Activated naive CD8-positive, alpha-beta T cell treated with anti-CD3 and anti-CD28 coated beads for 36 hours (primary cell): ENCODE measurements at regions not wholly inside any gene's neighbourhood (a gene's known extent, or its start where the extent isn't known, plus 50 kb on each side); places are given as distances from the start of the nearest gene placed in this dataset.
"Not testable (repeated sequence)": the region's sequence is repeated elsewhere in the genome, so short reads cannot be mapped to it uniquely, and the experiment has no call there.

Source experiments
- DNase-seq: peaks from one replicate; pipeline ENCODE4 v3.0.0; 2021
- H3K27ac Mint-ChIP-seq: one replicate; pipeline ENCODE4 v1.8.0; 2022; ENCODE audit warnings: mild to moderate bottlenecking, moderate library complexity, mixed read lengths
- H3K27me3 Mint-ChIP-seq: one replicate; pipeline ENCODE4 v1.8.0; 2022; ENCODE audit warnings: mild to moderate bottlenecking, mixed read lengths
- H3K36me3 Mint-ChIP-seq: one replicate; pipeline ENCODE4 v1.8.0; 2021; ENCODE audit warnings: mild to moderate bottlenecking, mixed read lengths
- H3K4me1 Mint-ChIP-seq: one replicate; pipeline ENCODE4 v1.8.0; 2021; ENCODE audit warnings: mixed read lengths
- H3K4me3 Mint-ChIP-seq: one replicate; pipeline ENCODE4 v1.8.0; 2022; ENCODE audit warnings: mild to moderate bottlenecking, moderate library complexity, mixed read lengths
- H3K9me3 Mint-ChIP-seq: one replicate; pipeline ENCODE4 v1.8.0; 2022; ENCODE audit warnings: mixed read lengths

DNA sequence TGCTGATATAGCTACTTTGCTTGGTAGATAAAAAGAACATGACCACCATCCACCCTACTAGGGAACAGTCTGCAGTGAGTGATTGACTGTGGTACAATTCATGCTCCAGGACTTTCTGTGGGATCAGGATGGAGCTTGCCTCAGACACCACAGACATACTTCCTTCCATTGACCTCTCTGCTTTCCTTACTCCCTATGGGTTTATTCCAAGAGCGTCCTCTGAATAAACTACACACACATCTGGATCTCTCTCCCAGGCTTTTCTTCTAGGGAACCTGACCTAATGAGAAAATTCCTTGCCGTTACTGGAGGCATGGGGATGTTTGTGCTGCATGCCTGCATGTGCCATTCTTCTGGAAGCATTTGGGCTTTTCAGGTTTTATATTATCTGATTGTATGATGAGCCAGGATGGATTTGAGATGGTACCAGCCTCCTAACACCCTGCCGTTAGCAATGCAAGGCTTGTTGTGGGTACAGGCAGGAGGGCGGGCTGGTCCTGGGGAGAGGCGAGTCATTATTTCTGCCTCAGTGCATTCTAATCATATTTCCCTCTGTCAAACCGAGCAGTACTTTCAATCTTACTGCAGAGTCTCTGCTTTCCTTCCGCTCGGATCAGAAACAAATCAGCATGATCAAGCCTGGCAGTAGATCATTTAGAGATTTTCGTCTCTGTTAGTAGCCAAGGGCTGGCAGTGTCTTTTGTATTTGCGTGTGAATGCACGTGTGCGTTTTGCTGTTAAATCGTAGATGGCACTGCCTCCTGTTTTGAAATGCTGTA, 279.2 kb downstream of the PDCD6IP start:
- H3K9me3 Mint-ChIP-seq = no peaks in the 10 kb centered on the region
- H3K27ac Mint-ChIP-seq = no peak overlapping the region
- no peak overlapping the region for H3K4me3 Mint-ChIP-seq

GRCh38 chr3:34078418-34078817, 280.0 kb downstream of the PDCD6IP start:
- Mint-ChIP-seq H3K9me3 (no peaks in the 10 kb centered on the region), H3K27ac (no peak overlapping the region), H3K4me3 (no peak overlapping the region), H3K36me3 (no peaks in the 10 kb centered on the region), H3K4me1 (no peaks in the 10 kb centered on the region), H3K27me3 (peaks cover under 1% of the 10 kb centered on the region)
- DNase-seq = no peak

More for the DNA sequence above, 279.2 kb downstream of the PDCD6IP start:
- H3K36me3 Mint-ChIP-seq = no peaks in the 10 kb centered on the region
- H3K4me1 Mint-ChIP-seq = no peaks in the 10 kb centered on the region
- DNase-seq = no peak
- no peaks in the 10 kb centered on the region for H3K27me3 Mint-ChIP-seq

DNA sequence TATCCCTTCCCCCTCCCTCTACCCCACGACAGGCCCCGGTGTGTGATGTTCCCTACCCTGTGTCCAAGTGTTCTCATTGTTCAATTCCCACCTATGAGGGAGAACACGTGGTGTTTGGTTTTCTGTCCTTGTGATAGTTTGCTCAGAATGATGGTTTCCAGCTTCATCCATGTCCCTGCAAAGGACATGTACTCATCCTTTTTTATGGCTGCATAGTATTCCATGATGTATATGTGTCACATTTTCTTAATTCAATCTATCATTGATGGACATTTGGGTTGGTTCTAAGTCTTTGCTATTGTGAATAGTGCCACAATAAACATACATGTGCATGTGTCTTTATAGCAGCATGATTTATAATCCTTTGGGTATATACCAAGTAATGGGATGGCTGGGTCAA, 281.4 kb downstream of the PDCD6IP start:
- not testable (repeated sequence) for H3K9me3 Mint-ChIP-seq, H3K27ac Mint-ChIP-seq, DNase-seq, H3K4me1 Mint-ChIP-seq, H3K27me3 Mint-ChIP-seq, H3K36me3 Mint-ChIP-seq, H3K4me3 Mint-ChIP-seq

GRCh38 chr3:34090379-34090778, 291.9 kb downstream of the PDCD6IP start:
- peaks cover 18% of the 10 kb centered on the region for H3K27me3 Mint-ChIP-seq
- not testable (repeated sequence) for H3K4me3 Mint-ChIP-seq, H3K9me3 Mint-ChIP-seq, H3K4me1 Mint-ChIP-seq, H3K36me3 Mint-ChIP-seq, DNase-seq, H3K27ac Mint-ChIP-seq

DNA sequence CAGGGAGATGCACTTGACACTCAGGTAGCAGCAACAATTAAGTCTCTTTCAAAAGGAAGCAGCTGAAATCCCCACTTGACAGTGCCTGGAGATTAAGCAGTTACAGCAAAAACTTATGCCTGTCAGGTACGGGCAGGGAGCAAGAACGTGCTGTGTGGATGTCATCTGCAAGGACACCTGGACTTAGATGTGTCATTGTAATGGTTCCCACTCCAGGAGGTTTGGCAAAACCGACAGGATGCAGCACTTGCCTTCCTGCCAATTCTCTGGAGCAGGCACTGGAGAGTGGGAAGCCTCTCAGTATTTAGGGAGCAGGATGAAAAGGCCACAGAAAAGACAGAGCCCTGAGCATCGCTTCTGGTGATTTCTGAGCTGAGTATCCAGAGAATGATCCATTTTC, 292.4 kb downstream of the PDCD6IP start:
- H3K4me1 Mint-ChIP-seq = no peaks in the 10 kb centered on the region
- peaks cover 5% of the 10 kb centered on the region for H3K9me3 Mint-ChIP-seq
- H3K4me3 Mint-ChIP-seq = no peak overlapping the region
- H3K27ac Mint-ChIP-seq = no peak overlapping the region
- no peaks in the 10 kb centered on the region for H3K36me3 Mint-ChIP-seq
- H3K27me3 Mint-ChIP-seq = peaks cover 18% of the 10 kb centered on the region
- DNase-seq = no peak

GRCh38 chr3:34094280-34094679, 295.9 kb downstream of the PDCD6IP start:
- DNase-seq, H3K4me1 Mint-ChIP-seq, H3K9me3 Mint-ChIP-seq, H3K4me3 Mint-ChIP-seq, H3K36me3 Mint-ChIP-seq, H3K27ac Mint-ChIP-seq: not testable (repeated sequence)
- peaks cover 13% of the 10 kb centered on the region for H3K27me3 Mint-ChIP-seq

DNA sequence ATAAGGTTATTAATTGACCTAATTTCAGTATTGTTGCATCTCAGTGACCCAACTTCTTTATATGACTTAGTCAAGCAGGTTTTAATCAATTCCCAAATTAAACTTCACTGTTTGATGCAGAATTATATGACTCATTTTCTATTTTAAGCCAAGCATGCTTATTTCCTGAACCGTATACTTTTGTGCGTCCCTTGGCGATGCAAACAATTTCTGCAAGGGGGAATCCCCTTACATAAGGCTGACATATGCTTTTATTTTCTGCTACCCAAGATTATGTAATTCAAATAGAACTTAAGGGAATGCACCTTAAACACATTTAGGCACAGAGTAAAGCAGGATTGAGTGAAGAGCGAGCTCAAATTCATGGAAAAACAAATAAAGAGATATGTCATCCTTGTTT, 303.9 kb downstream of the PDCD6IP start:
- DNase-seq = no peak
- no peaks in the 10 kb centered on the region for H3K4me1 Mint-ChIP-seq
- no peak overlapping the region for H3K4me3 Mint-ChIP-seq
- H3K27me3 Mint-ChIP-seq = no peaks in the 10 kb centered on the region
- no peaks in the 10 kb centered on the region for H3K36me3 Mint-ChIP-seq
- H3K9me3 Mint-ChIP-seq = peaks cover 4% of the 10 kb centered on the region
- no peak overlapping the region for H3K27ac Mint-ChIP-seq

DNA sequence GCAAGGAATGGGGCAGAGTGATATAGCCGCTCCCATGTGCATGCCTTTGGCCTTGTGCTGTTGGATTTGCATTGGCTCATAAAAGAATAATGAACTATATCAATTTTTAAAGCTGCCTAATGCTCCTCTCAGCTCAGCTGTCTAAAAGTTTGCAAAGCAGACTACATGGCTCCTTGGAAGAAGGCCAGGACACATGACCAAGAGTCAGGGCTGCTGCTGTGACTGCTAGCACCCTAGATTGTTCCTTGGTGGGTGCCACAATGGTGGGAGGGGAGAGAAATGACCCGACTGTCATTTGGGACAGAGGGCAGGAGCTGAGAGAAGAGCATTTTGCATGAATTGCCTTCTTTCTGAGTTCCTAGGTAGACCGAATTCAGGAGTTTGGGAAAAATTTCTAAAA, 307.9 kb downstream of the PDCD6IP start:
- H3K4me3 Mint-ChIP-seq = no peak overlapping the region
- no peaks in the 10 kb centered on the region for H3K4me1 Mint-ChIP-seq
- H3K27ac Mint-ChIP-seq = no peak overlapping the region
- no peaks in the 10 kb centered on the region for H3K9me3 Mint-ChIP-seq
- no peak for DNase-seq
- no peaks in the 10 kb centered on the region for H3K27me3 Mint-ChIP-seq
- no peaks in the 10 kb centered on the region for H3K36me3 Mint-ChIP-seq

DNA sequence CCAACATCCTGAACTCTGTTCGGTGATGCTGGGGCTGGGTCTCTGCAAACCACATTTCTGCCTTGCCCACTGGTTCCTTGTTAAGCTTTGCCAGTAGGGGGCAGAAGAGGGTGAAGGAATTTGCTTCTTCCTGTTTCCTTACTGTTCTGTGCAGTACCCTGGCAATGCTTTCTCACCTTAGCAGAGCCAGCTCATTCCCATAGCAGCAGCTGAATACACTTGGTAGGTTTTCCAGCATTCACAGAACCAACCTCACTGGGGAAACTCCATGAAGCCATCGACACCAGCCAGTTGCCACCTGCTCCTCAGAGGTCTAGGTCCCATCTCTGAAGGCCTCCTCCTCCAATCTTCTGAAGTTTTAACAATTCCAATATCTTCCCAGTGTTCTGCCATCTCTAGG, 308.4 kb downstream of the PDCD6IP start:
- Mint-ChIP-seq H3K27ac (no peak overlapping the region), H3K9me3 (no peaks in the 10 kb centered on the region), H3K4me1 (no peaks in the 10 kb centered on the region), H3K4me3 (no peak overlapping the region), H3K36me3 (no peaks in the 10 kb centered on the region), H3K27me3 (no peaks in the 10 kb centered on the region)
- peak; percentile 6 for DNase-seq

DNA sequence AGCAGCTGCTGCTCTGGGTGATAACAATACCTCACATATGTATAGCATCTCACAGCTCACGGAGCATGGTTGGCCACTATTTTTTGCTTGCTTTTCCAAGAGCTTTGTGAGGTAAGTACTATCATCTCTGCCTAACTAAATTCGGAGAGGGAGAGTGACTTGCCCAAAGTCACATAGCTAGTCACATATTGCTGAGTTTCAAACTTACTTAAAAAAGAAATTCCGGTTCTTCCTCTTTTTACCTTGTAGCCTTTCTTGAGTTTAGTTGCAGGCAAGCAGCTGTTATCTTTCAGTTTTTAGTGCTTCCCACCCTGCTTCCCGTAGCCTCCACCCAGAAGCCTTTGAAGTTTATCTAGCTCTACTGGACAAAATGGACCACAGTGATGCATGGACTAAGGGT, 309.2 kb downstream of the PDCD6IP start:
- no peaks in the 10 kb centered on the region for H3K4me1 Mint-ChIP-seq
- H3K9me3 Mint-ChIP-seq = no peaks in the 10 kb centered on the region
- no peak for DNase-seq
- H3K27me3 Mint-ChIP-seq = no peaks in the 10 kb centered on the region
- no peak overlapping the region for H3K4me3 Mint-ChIP-seq
- no peaks in the 10 kb centered on the region for H3K36me3 Mint-ChIP-seq
- no peak overlapping the region for H3K27ac Mint-ChIP-seq

DNA sequence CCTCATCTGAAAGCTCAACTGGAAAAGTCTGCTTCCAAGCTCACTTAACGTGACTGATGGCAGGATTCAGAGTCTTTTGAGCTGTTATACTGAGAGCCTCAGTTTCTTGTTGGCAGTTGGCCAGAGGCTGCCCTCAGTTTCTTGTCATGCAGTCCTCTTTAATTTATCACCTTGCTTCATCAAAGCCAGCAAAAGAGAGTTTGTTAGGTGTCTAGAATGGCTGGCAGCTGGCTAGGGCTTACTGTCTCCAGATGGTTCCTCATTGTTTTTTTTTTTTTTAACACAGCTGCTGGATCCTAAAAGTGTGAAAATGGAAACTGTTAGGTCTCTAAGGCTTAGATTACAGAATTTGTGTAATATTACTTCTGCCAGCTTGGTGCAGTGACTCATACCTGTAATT, 310.6 kb downstream of the PDCD6IP start:
- DNase-seq = no peak
- no peaks in the 10 kb centered on the region for H3K4me1 Mint-ChIP-seq
- H3K27me3 Mint-ChIP-seq = no peaks in the 10 kb centered on the region
- no peaks in the 10 kb centered on the region for H3K36me3 Mint-ChIP-seq
- no peak overlapping the region for H3K4me3 Mint-ChIP-seq
- no peaks in the 10 kb centered on the region for H3K9me3 Mint-ChIP-seq
- H3K27ac Mint-ChIP-seq = no peak overlapping the region

DNA sequence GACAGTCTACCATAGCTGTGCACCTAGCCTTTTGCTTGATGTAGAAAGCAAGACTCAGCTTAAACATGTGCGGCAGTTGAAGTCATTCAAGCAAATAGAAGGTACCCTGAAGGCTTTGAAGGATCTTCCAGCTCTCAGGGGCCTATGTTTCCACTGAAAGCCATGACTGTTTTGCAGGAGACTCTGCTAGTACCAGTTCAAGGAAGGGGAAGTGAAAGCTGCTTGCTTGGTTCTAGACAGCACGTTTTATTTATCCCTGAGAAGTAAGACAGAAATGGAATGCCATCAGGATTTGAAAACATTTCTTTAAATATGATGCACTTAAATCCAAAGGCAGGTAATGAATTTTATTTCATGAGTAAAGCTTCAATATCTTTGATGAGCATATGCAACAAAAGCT, 311.4 kb downstream of the PDCD6IP start:
- H3K27ac Mint-ChIP-seq = no peak overlapping the region
- H3K27me3 Mint-ChIP-seq = no peaks in the 10 kb centered on the region
- no peak overlapping the region for H3K4me3 Mint-ChIP-seq
- DNase-seq = no peak
- no peaks in the 10 kb centered on the region for H3K9me3 Mint-ChIP-seq
- no peaks in the 10 kb centered on the region for H3K36me3 Mint-ChIP-seq
- H3K4me1 Mint-ChIP-seq = no peaks in the 10 kb centered on the region

GRCh38 chr3:34111361-34111760, 312.9 kb downstream of the PDCD6IP start:
- DNase-seq = no peak
- H3K27ac Mint-ChIP-seq = no peak overlapping the region
- H3K4me3 Mint-ChIP-seq = no peak overlapping the region
- H3K9me3 Mint-ChIP-seq = peaks cover 1% of the 10 kb centered on the region
- H3K36me3 Mint-ChIP-seq = no peaks in the 10 kb centered on the region
- no peaks in the 10 kb centered on the region for H3K27me3 Mint-ChIP-seq
- H3K4me1 Mint-ChIP-seq = no peaks in the 10 kb centered on the region

DNA sequence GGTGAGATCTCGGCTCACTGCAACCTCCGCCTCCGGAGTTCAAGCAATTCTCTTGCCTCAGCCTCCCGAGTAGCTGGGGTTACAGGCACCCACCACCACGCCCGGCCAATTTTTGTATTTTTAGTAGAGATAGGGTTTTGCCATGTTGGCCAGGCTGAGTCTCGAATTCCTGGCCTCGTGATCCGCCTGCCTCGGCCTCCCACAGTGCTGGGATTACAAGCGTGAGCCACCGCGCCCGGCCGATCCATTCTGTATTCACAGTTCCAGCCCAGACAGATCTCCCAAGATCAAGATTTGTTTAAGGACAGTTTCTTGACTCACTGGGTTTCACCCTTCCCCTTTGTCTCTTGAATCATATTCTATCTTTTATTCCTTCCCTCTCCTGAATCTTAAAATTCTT, 313.8 kb downstream of the PDCD6IP start:
- H3K4me3 Mint-ChIP-seq, H3K9me3 Mint-ChIP-seq, H3K27ac Mint-ChIP-seq, H3K4me1 Mint-ChIP-seq, DNase-seq, H3K36me3 Mint-ChIP-seq, H3K27me3 Mint-ChIP-seq: not testable (repeated sequence)

DNA sequence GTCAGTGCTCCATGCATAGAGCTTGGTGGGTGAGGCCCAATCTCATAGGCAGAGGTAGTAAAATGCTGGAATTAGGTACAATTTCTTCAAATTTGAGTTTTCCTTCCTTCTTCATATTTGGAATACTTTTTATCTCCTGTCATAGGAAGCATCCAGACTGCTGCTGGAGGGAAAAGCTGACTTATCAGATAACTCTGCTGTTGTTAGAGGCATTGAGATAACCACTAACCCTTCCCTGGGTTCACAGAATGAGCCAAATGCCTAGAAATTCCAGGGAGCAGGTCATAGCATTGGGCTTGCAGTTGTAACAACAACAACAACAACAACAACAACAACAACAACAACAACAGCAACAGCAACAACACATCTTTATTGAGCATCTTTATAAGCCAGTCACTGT, 332.7 kb downstream of the PDCD6IP start:
- Mint-ChIP-seq H3K9me3 (peaks cover 9% of the 10 kb centered on the region), H3K36me3 (no peaks in the 10 kb centered on the region), H3K4me1 (no peaks in the 10 kb centered on the region), H3K27ac (no peak overlapping the region), H3K4me3 (no peak overlapping the region), H3K27me3 (no peaks in the 10 kb centered on the region)
- no peak for DNase-seq

DNA sequence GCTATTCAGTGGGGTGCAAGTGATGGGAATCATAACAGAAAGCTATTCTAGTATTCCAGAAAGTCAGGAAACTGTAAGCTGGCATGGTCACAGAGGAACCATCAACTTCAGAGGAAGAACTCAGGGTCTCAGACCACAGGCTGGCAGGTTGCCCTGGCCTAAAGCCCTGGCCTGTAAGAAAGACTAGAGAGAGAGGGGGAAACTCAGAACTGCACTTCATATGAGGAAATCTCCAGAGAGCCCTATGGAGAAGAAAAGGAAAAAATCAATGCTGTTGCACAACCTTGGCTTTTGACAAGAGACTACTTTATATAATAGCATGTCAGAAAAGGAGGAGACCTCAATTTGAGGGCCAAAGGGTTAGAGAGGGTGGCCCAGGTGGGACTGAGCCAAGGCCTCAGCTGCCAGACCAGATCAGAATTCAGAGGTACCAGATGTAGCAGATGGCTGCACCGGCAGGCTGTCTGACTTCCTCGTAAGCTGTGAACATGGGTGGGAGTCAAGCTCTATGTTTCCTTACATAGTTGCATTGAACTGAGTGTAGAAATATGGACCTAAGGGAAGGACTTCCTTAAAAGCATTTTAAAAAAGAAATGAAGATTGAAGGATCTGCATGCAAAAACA, 333.8 kb downstream of the PDCD6IP start:
- no peak overlapping the region for H3K27ac Mint-ChIP-seq

More for the DNA sequence above, 333.8 kb downstream of the PDCD6IP start:
- Mint-ChIP-seq H3K27me3 (no peaks in the 10 kb centered on the region), H3K9me3 (peaks cover 9% of the 10 kb centered on the region), H3K4me3 (no peak overlapping the region), H3K36me3 (no peaks in the 10 kb centered on the region), H3K4me1 (no peaks in the 10 kb centered on the region)
- no peak for DNase-seq
